GM12878 (cell line): ENCODE measurements at regions not wholly inside any gene's neighbourhood (a gene's known extent, or its start where the extent isn't known, plus 50 kb on each side); places are given as distances from the start of the nearest gene placed in this dataset.

Source experiments
- ATAC-seq: fragments of 200-7000 bp; cut with Tn5 transposase; 3 replicates; pipeline ENCODE4 v1.9.1; 2020; ENCODE audit warnings: mild to moderate bottlenecking, moderate library complexity
- BruUV-seq: library from RNA; stranded (reverse); fragments of 400-500 nt; replicated peaks from 2 replicates; lab custom pipeline; 2021; lab: Mats Ljungman, UMichigan
- CTCF ChIA-PET: fragments of 300-600 bp; sonication (Branson Sonifier 250); formaldehyde crosslinking; extraction: SDS; loops from one replicate; lab custom pipeline; 2021; ENCODE audit warnings: inconsistent platforms; lab: Yijun Ruan, JAX
- POLR2A ChIA-PET: fragments of 350-600 bp; formaldehyde crosslinking; extraction: SDS; loops from one replicate; lab custom pipeline; 2021; ENCODE audit warnings: inconsistent platforms; lab: Charles Lee
- RAD21 ChIA-PET: fragments of 300-600 bp; sonication (Branson Sonifier 250); formaldehyde crosslinking; loops from one replicate; lab custom pipeline; 2023; ENCODE audit warnings: antibody characterized with exemption; ENCODE audit not compliant: unreplicated experiment; lab: Charles Lee
- SMC1A ChIA-PET: fragments of 300-600 bp; sonication (Branson Sonifier 250); formaldehyde crosslinking; loops from one replicate; lab custom pipeline; 2023; ENCODE audit not compliant: unreplicated experiment, uncharacterized antibody; lab: Charles Lee
- DNase-seq: peaks from one replicate; pipeline ENCODE4 v3.0.0-alpha.2; 2011; ENCODE audit warnings: low read depth, low spot score
- FAIRE-seq: peaks from 3 replicates; lab custom pipeline; 2011; peaks lifted over from hg19 to GRCh38; lab: Jason Lieb, UNC
- H2AFZ ChIP-seq: 2 replicates; pipeline ENCODE4 v1.6.0; 2011; ENCODE audit warnings: low read depth, low read length, control low read depth; ENCODE audit not compliant: control insufficient read depth
- H3K27ac ChIP-seq: 2 replicates; pipeline ENCODE4 v1.5.1; 2011; ENCODE audit warnings: control low read depth; ENCODE audit not compliant: control insufficient read depth, insufficient read depth
- H3K27me3 ChIP-seq, 2 experiments: replicated peaks in 1 of 2; 2 replicates each; pipeline versions ENCODE4 v1.6.0 to v1.6.1; 2011; ENCODE audit warnings: low read length in 1 of 2; ENCODE audit not compliant: control insufficient read depth in 2 of 2, insufficient read depth in 2 of 2
- H3K36me3 ChIP-seq, 2 experiments: 2 replicates each; pipeline ENCODE4 v1.5.1; 2011; ENCODE audit warnings: low read length in 1 of 2; ENCODE audit not compliant: control insufficient read depth in 2 of 2, insufficient read depth in 2 of 2
- H3K4me1 ChIP-seq: 2 replicates; pipeline ENCODE4 v1.6.1; 2011; ENCODE audit warnings: mild to moderate bottlenecking, low read length, moderate library complexity, mixed read lengths; ENCODE audit not compliant: control insufficient read depth, insufficient read depth
- H3K4me2 ChIP-seq: 2 replicates; pipeline ENCODE4 v1.6.0; 2011; ENCODE audit warnings: control low read depth; ENCODE audit not compliant: control insufficient read depth, insufficient read depth
- H3K4me3 ChIP-seq: fragments of 200-600 bp; sonication (generic); 2 replicates; pipeline ENCODE4 v1.5.1; 2016
- H3K79me2 ChIP-seq: 2 replicates; pipeline ENCODE4 v1.6.0; 2011; ENCODE audit warnings: low read length; ENCODE audit not compliant: control insufficient read depth, insufficient read depth
- H3K9ac ChIP-seq: 2 replicates; pipeline ENCODE4 v1.8.0; 2011; ENCODE audit warnings: low read length, control low read depth, mixed read lengths; ENCODE audit not compliant: control insufficient read depth, insufficient read depth
- H3K9me3 ChIP-seq: replicated peaks from 3 replicates; pipeline ENCODE4 v1.5.1; 2011; ENCODE audit warnings: mild to moderate bottlenecking, low read length; ENCODE audit not compliant: control insufficient read depth, insufficient read depth
- H4K20me1 ChIP-seq: 2 replicates; pipeline ENCODE4 v1.6.0; 2011; ENCODE audit not compliant: control insufficient read depth, insufficient read depth
- ATF2 ChIP-seq: IDR thresholded peaks from 2 replicates; pipeline ENCODE4 v1.6.1; 2012; ENCODE audit warnings: low read length, inconsistent platforms
- HCFC1 ChIP-seq: fragments of 150-350 bp; IDR thresholded peaks from 2 replicates; pipeline ENCODE4 v1.6.1; 2014; ENCODE audit warnings: low read length
- MEF2A ChIP-seq: IDR thresholded peaks from 2 replicates; pipeline ENCODE4 v1.6.1; 2011; ENCODE audit warnings: low read depth, mild to moderate bottlenecking, low read length, moderate library complexity; ENCODE audit not compliant: insufficient read depth
- NR2C2 ChIP-seq: IDR thresholded peaks from 2 replicates; pipeline ENCODE4 v1.6.1; 2011; ENCODE audit warnings: borderline replicate concordance, low read depth; ENCODE audit not compliant: control insufficient read depth, insufficient read length
- RELA ChIP-seq: fragments of 450-650 bp; IDR thresholded peaks from 2 replicates; pipeline ENCODE4 v1.8.0; 2014; ENCODE audit warnings: borderline replicate concordance; ENCODE audit not compliant: partially characterized antibody
- SPI1 ChIP-seq: IDR thresholded peaks from 2 replicates; pipeline ENCODE4 v1.6.1; 2011; ENCODE audit warnings: low read depth, mild to moderate bottlenecking, low read length, moderate library complexity, borderline replicate concordance; ENCODE audit not compliant: insufficient read depth
- WRNIP1 ChIP-seq: IDR thresholded peaks from 2 replicates; pipeline ENCODE4 v1.6.1; 2011; ENCODE audit warnings: low read depth, low read length, improper control_type of control experiment, borderline replicate concordance
- WGBS: methylation state at CpG from one replicate; pipeline ENCODE4 v1.1.6; 2016; ENCODE audit warnings: low lambda C conversion rate; ENCODE audit not compliant: insufficient replicate concordance, insufficient coverage; ENCODE audit errors: missing lambda C conversion rate; 5-methylcytosine and 5-hydroxymethylcytosine counted together
- in situ Hi-C: fragments of 300-500 bp; cut with MboI; formaldehyde crosslinking; loops from 9 replicates; pipeline ENCODE4 v1.14.3; 2018; ENCODE audit warnings: mixed read lengths
- intact Hi-C: fragments of 100-400 bp; cut with micrococcal nuclease; formaldehyde crosslinking; loops from one replicate; pipeline ENCODE4 v1.14.2; 2022; ENCODE audit not compliant: unreplicated experiment

DNA sequence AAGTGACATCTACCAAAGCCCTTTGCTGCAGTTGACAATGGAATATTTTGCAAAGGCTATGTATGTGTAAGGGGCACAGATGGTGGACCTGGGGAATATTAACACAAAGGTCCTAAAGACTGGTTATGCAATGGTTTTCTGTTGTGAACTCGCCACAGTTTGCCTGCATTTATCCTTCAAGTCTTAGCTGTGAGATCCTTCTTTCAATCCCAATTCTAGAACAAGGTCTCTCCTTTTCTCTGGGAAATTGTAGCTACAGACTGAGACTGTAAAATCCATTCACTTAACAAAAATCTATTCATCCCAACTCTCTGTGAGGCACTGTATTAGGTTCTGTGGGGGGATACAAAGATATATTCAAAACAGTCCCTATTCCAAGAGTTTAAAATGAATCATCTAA, 250.4 kb downstream of the GPM6A start:
- H3K27ac ChIP-seq = no peak overlapping the region
- ChIA-PET RAD21 (interaction anchor here (1.9 kb wide), 1 partner anchor 330 kb away, joined by 5 read pairs; no protein-coding TSS in a partner anchor), CTCF (interaction anchor here (1.3 kb wide), 1 partner anchor 779 kb away, joined by 4 read pairs; no protein-coding TSS in a partner anchor), SMC1A (interaction anchor here (4.0 kb wide), 1 partner anchor 330 kb away, joined by 10 read pairs; no protein-coding TSS in a partner anchor), POLR2A (no interaction called here)
- no peaks in the 10 kb centered on the region for H4K20me1 ChIP-seq
- H3K4me2 ChIP-seq = no peak overlapping the region
- H3K4me1 ChIP-seq = no peaks in the 10 kb centered on the region
- no peak for ATAC-seq
- FAIRE-seq = no peak
- H3K9ac ChIP-seq = no peak overlapping the region
- no peak overlapping the region for H2AFZ ChIP-seq
- no peaks in the 10 kb centered on the region for H3K9me3 ChIP-seq
- BruUV-seq = no TSS peak
- intact Hi-C loops = loop anchor here (5.0 kb wide), 1 partner anchor 781 kb away; no protein-coding TSS in a partner anchor
- no peaks in the 10 kb centered on the region for H3K27me3 ChIP-seq
- no peak overlapping the region for H3K4me3 ChIP-seq
- no peaks in the 10 kb centered on the region for H3K79me2 ChIP-seq
- in situ Hi-C loops = loop anchor here (25.0 kb wide), 2 partner anchors 326 to 776 kb away; no protein-coding TSS in a partner anchor
- no peaks in the 10 kb centered on the region for H3K36me3 ChIP-seq
- TF ChIP-seq ATF2 = no peak
- no peak for TF ChIP-seq NR2C2
- TF ChIP-seq RELA = no peak
- no peak for TF ChIP-seq HCFC1
- TF ChIP-seq MEF2A = no peak
- no peak for TF ChIP-seq WRNIP1
- TF ChIP-seq SPI1 = no peak
- no peak for DNase-seq
- 0% methylated on average over 1 of the region's 1 CpG for WGBS
